ENCODE measurements at regions not wholly inside any gene's neighbourhood (a gene's known extent, or its start where the extent isn't known, plus 50 kb on each side); places are given as distances from the start of the nearest gene placed in this dataset.
A peak's percentile ranks its signal among the peaks of the same experiment; 100 is the strongest.

- no peak for TF ChIP-seq CTCF (conservative IDR thresholded peaks at IDR 0.05; ENCODE audit: low read length)
- TF ChIP-seq EZH2phosphoT487 (IDR thresholded peaks at IDR 0.05; ENCODE audit: borderline replicate concordance), result no peak
- H3K79me2 ChIP-seq (ENCODE audit: insufficient read depth, low read length), result no peaks in the 10 kb centered on the region
- no peak overlapping the region for H3K9ac ChIP-seq (ENCODE audit: low read depth, low read length, poor library complexity, severe bottlenecking)
- no peak overlapping the region for H3K4me2 ChIP-seq (ENCODE audit: low read depth, low read length, poor library complexity, severe bottlenecking)
- H3K4me1 ChIP-seq (ENCODE audit: insufficient read depth, low read length, poor library complexity, severe bottlenecking), result no peaks in the 10 kb centered on the region
- no peak overlapping the region for H2AFZ ChIP-seq (ENCODE audit: low read length)
- no peaks in the 10 kb centered on the region for H3K27me3 ChIP-seq (ENCODE audit: insufficient read depth, low read length, poor library complexity, severe bottlenecking)
- no peaks in the 10 kb centered on the region for H3F3A ChIP-seq (ENCODE audit: low read depth)
- H3K36me3 ChIP-seq (ENCODE audit: insufficient read depth, low read length), result no peaks in the 10 kb centered on the region
- no peaks in the 10 kb centered on the region for H4K20me1 ChIP-seq (ENCODE audit: insufficient read depth, low read length, poor library complexity, severe bottlenecking)
- H3K9me2 ChIP-seq (replicated peaks; ENCODE audit: low read depth, low read length), result no peaks in the 10 kb centered on the region
- H3K9me3 ChIP-seq (ENCODE audit: insufficient read depth, low read depth, low read length), result no peaks in the 10 kb centered on the region
- H3K4me3 ChIP-seq (ENCODE audit: low read length, poor library complexity, severe bottlenecking), result no peak overlapping the region
Observed at GRCh38 chr12:77727442-77728001, 103.2 kb upstream of the NAV3 start.

- Histone ChIP-seq H3K4me2 (ENCODE audit: low read depth, low read length, poor library complexity, severe bottlenecking) (no peak overlapping the region), H3K4me1 (ENCODE audit: insufficient read depth, low read length, poor library complexity, severe bottlenecking) (no peaks in the 10 kb centered on the region), H3K27me3 (ENCODE audit: insufficient read depth, low read length, poor library complexity, severe bottlenecking) (no peaks in the 10 kb centered on the region), H3K36me3 (ENCODE audit: insufficient read depth, low read length) (no peaks in the 10 kb centered on the region), H3K79me2 (ENCODE audit: insufficient read depth, low read length) (no peaks in the 10 kb centered on the region), H3K9me2 (replicated peaks; ENCODE audit: low read depth, low read length) (no peaks in the 10 kb centered on the region), H3K4me3 (ENCODE audit: low read length, poor library complexity, severe bottlenecking) (no peak overlapping the region), H3K9me3 (ENCODE audit: insufficient read depth, low read depth, low read length) (no peaks in the 10 kb centered on the region), H3F3A (ENCODE audit: low read depth) (no peaks in the 10 kb centered on the region), H3K9ac (ENCODE audit: low read depth, low read length, poor library complexity, severe bottlenecking) (no peak overlapping the region), H4K20me1 (ENCODE audit: insufficient read depth, low read length, poor library complexity, severe bottlenecking) (no peaks in the 10 kb centered on the region), H2AFZ (ENCODE audit: low read length) (no peak overlapping the region)
- no peak for TF ChIP-seq CTCF (conservative IDR thresholded peaks at IDR 0.05; ENCODE audit: low read length)
- TF ChIP-seq EZH2phosphoT487 (IDR thresholded peaks at IDR 0.05; ENCODE audit: borderline replicate concordance), result no peak
Observed at GRCh38 chr12:77725611-77726010, 105.1 kb upstream of the NAV3 start.

- TF ChIP-seq EZH2phosphoT487 (IDR thresholded peaks at IDR 0.05; ENCODE audit: borderline replicate concordance), result no peak
- TF ChIP-seq CTCF (conservative IDR thresholded peaks at IDR 0.05; ENCODE audit: low read length), result peak; percentile 62
- Histone ChIP-seq H3K9me2 (replicated peaks; ENCODE audit: low read depth, low read length) (no peaks in the 10 kb centered on the region), H3K4me2 (ENCODE audit: low read depth, low read length, poor library complexity, severe bottlenecking) (no peak overlapping the region), H4K20me1 (ENCODE audit: insufficient read depth, low read length, poor library complexity, severe bottlenecking) (no peaks in the 10 kb centered on the region), H3F3A (ENCODE audit: low read depth) (no peaks in the 10 kb centered on the region), H3K9ac (ENCODE audit: low read depth, low read length, poor library complexity, severe bottlenecking) (no peak overlapping the region), H3K36me3 (ENCODE audit: insufficient read depth, low read length) (no peaks in the 10 kb centered on the region), H3K79me2 (ENCODE audit: insufficient read depth, low read length) (no peaks in the 10 kb centered on the region), H3K4me1 (ENCODE audit: insufficient read depth, low read length, poor library complexity, severe bottlenecking) (no peaks in the 10 kb centered on the region), H3K4me3 (ENCODE audit: low read length, poor library complexity, severe bottlenecking) (no peak overlapping the region), H3K9me3 (ENCODE audit: insufficient read depth, low read depth, low read length) (no peaks in the 10 kb centered on the region), H2AFZ (ENCODE audit: low read length) (no peak overlapping the region), H3K27me3 (ENCODE audit: insufficient read depth, low read length, poor library complexity, severe bottlenecking) (no peaks in the 10 kb centered on the region)
Observed at GRCh38 chr12:77724367-77724957, 106.2 kb upstream of the NAV3 start.

All from Loucy (cell line).